Activated T-helper 9 cell treated with anti-CD3 and anti-CD28 coated beads, Interleukin-2, amount 50 U/mL, for 16 hours (primary cell): ENCODE measurements at regions not wholly inside any gene's neighbourhood (a gene's known extent, or its start where the extent isn't known, plus 50 kb on each side); places are given as distances from the start of the nearest gene placed in this dataset.

ENCODE experiments used
- DNase-seq: peaks from one replicate; pipeline ENCODE4 v3.0.0-alpha.2; 2020; ENCODE audit warnings: low read depth

- DNase-seq, result no peak
These were observed 161.7 kb downstream of the OPA1 start for GRCh38 chr3:193754719-193755118.

DNA sequence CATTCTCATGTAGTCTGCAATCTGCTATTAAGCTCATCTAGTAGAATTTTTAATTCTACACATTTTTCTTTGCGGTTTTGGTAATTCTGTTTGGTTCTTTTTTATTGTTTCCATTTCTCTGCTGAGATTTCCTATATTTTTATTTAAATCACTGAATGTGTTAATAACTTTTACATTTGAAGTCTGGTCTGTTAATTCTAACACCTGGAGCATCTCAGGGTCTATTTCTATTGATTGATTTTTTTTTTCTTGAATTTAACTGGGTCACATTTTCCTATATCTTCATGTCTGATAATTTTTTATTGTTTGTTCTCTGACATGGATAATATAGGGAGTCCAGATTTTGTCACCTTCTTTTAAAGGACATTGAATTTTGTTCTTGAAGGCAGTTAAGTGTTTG lies 163.5 kb downstream of the OPA1 start:
- no peak for DNase-seq

DNA sequence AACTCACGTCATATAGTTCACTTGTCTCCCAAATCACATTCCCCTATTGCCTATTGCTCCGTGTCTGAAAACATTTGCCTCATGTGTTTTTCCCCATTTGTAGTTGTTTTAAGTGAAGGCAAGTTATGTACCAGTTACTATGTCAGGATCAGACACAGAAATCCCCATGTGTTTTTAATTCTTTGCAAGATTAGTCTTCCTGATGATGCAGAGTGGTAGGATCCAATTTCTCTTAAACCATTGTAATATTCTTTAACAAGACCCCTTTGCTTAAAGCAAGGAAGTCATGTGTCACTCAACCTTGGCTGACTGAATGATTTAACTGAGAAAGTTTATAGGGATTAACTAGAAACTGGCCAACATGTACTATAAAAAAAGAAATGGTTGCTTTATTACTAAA lies 164.4 kb downstream of the OPA1 start:
- no peak for DNase-seq

DNA sequence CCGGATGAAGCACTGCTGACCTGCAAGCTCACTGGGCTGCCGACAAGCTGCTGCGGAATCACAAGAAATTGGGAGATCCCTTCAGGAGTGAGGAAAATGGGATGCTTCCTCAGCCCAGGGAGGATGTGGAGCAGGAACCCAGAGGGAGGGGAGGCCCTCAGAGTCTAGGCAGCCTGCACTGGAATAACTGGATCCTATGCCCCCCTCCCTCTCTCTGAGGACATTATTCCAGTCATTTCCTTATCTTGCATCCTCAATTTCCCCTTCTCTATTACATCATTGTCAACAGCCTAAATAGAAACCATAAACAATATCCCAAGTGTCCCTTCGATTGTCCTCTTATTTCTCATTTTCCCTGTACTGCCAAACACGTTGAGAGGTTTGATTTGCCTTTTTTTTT lies 169.0 kb downstream of the OPA1 start:
- no peak for DNase-seq

GRCh38 chr3:193762657-193763056 lies 169.6 kb downstream of the OPA1 start:
- DNase-seq, result no peak

DNA sequence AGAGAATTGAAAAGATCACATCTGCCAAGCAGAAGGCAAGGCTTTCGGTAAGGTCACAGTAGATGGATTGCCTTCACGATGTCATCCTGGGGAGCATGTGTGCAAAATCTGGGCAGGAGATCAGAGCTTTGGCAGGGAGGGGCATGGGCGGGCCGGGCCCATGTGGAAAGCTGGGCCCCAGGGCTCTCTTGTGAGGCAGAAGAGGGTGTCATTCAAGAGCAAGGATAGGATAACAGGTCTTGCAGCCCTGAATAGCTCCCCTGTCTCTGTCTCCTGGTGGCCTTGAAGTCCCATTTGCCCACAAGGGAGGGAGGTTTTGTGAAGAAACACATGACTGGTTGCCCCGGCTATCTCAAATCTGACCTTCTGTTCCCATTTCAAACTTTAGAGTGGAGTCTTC lies 172.0 kb downstream of the OPA1 start:
- no peak for DNase-seq

GRCh38 chr3:193767353-193768069 lies 174.5 kb downstream of the OPA1 start:
- no peak for DNase-seq

- no peak for DNase-seq
These were observed 175.0 kb downstream of the OPA1 start for GRCh38 chr3:193768070-193768394.

DNA sequence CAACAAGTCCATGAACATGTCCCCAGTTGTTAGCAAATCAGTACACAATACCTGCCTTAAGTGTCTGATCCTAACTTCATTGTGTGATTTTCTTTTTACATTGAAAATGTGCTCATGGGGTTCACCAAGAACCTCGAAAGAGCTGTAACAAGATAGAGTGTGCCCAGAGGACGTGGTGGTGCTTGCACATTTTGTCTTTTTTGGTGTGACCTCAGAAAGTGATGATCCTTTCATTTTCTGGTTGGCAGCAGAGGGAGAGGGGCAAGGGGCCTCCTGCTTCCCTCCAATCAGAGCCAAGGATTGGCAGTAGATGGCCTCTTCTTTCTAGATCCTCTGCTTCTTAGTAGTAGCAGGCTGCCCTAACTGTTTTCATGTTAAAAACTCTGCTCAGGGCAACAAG lies 176.4 kb downstream of the OPA1 start:
- DNase-seq, result no peak

DNA sequence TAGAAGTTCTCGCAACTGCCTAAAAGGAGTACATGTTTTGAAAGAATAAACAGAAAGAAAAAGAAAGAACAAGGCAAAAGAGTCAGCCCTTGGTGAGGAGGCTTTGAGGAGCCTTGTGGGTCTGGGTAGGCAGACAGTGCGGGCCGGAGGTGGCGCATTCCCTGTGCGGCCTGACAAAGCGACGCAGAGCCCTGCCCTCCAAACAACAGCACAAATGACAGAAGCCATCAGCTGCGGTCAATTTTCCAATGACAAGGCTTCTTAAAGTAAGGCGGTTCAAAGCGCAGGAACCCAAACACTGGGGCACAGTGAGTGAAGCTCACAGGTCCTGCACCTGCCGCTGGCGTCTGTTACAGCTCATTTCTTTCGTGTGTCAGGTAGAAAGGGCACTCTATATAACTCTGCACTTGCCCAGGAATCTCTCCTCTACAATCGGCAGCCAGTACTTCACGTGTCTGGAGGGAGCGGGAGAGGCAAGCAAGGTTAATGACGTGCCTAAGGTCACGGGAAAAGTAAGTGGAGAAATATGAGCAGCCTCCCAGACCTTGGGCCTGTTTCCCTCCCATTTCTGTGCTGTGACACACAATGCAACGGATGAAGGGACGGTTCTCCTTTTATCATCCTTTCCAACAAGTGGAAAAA lies 178.1 kb downstream of the OPA1 start:
- no peak for DNase-seq

DNA sequence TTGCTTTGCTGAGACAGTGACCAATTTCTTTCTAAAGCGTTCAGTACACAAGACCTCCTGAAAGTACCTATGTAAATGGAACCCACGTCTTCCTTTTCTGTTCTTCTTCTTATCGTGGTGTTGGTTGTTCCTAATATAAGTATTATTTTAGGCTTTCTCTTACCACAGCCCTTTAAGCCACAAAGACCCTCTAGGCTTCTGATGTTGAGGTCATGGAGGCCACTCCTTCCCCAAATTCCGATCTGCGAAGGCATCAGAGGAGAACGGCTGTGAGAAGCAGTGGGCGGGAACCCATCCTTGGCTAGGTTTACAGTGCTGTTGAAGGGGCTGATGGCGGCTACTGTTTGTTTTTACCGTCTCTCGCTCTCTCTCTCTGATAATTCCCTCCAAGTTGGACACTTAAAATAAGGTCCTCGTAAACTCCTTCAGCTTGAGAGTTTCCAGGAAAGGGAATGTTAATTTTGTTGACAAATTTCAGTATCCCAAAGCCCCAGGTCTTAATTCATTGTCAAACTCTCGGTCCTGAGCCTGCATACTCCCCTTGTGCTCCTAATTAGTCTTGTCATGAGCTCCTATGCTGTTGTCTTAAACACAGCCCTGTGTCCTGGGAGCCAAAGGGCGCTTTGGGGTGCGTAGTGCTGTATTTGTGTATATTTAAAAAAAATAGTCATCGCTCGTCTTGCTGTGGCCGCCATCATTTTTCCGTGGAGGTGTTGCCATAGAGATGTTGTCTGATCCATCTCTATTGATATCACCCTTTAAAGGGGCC lies 178.8 kb downstream of the OPA1 start:
- no peak for DNase-seq

DNA sequence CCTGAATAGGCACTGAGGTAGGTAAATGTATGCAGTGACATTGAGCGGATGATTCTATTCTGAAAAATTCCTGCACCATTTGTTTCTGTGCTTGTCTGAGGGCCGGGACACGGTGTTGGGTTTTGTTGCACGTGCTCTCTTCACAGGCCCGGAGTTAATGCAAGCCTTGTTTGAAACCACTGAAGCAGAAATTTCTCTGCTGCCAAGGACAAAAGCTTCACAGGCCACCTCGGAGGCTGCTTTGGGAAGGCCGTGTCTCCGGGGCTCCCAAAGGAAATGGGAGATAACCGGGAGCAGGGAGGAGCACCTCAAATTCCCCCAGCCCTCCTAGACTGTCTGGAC lies 179.4 kb downstream of the OPA1 start:
- no peak for DNase-seq

DNA sequence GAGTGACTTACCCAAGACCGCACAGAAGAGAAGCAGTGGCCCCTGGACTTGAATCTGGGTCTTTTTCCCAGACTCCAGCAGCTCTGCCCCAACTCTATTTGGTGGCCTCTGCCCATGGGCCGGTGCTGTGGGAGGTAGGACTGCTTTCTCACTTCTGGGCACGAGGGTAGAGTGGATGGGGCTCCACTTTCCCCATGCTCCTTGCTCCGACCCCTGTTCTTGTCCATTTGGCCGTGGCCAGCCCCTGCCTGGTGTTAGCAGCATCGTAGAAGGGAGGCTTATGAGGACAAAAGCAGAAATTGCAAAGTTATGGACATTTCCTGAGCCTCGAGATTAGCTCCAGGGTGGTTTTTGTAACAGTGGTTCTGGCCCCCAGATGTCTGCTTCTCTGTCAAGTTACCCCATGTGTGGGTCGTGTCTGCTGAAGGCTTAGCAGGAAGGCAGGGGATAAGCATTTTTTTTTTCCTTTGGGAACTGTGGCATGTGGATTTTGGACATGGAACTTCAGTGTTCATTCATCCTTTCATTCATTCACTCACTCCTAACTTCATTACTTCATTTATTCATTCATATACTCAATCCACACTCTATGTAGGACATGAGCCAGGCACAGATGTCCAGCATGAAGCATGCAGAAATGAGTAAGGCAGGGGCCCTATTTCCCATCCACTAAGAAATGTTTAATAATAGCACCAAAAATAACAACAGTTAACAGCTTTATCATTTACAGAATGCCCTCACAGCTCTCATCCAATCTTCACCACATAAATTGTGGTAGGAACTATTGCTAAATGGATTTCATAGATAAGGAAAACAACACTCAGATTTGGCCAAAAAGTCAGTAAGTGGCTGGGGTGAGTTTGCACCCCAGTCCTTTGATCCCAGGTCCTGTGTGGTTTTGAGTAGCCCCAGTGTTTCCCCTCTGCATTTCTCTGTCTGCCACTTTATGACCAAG lies 180.5 kb downstream of the OPA1 start:
- DNase-seq, result no peak

GRCh38 chr3:193774272-193774915 lies 181.4 kb downstream of the OPA1 start:
- DNase-seq, result no peak

DNA sequence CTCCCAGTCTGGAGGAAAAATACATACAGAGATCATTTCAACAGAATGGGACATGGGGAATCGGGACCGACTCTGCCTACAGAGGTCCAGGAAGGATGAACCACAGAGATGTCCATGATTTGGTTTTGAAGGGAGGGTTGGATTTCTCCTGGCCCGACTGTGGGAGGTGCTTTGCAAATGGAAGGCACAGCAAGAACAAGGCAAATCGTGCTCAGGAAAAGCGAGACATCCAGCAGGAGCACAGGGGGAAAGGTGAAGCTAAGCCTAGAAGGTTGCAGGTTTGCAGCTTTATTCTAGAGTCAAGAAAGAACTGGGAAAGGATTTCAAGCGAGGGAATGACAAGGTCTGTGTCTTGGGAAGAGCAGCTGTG lies 181.9 kb downstream of the OPA1 start:
- no peak for DNase-seq

DNA sequence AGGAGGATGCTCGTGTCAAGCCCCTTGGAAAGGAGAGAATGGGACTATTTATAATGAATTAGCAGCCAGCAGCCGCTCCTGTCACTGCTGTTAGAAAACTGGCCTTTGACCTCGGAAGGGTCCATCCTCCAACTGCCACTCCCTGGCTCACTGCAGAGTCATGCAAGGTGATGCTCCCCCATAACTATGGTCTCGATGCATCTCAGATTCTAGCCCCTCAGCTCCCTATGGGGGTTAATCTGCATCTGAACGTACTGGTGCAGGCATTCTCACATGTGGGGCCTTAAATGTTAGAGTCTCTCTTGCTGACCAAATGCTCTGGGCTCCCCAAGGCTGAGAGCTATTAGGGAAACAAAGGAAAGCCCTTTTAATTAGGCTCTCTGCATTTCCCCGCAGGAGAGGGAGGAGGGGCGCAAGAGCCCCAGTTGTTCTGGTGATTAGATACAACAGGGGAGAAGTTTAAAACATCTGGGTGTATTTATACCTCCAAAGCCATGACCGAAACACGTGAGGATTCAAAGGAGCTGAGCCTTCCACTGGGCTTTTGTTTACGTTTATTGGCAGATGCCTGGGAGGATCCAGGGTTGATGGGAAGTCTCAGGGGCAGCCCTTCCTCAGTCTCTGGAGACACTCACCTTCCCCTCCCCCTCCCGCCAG lies 182.5 kb downstream of the OPA1 start:
- DNase-seq, result no peak

- no peak for DNase-seq
These were observed 183.8 kb downstream of the OPA1 start for GRCh38 chr3:193776626-193777358.

DNA sequence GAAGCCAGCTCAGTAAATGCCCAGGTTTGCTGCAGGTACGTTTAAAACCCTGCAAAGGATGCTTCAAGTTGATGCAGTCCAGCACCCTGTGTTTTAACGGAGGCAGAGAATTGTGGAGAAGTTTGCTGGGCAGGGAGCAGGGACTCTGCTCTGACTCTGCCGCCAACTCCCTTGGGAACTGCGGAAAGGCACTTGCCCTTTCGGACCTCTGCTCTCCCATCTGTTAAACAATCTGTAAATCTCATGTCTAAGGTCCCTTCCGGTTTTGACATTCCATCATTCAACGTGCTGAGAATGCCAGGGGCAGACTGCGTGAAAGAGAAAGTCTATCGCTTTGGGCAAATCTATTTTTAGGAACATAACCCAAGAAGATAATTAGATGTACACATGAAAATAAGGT lies 184.5 kb downstream of the OPA1 start:
- DNase-seq, result no peak

GRCh38 chr3:193778676-193779075 lies 185.7 kb downstream of the OPA1 start:
- no peak for DNase-seq

DNA sequence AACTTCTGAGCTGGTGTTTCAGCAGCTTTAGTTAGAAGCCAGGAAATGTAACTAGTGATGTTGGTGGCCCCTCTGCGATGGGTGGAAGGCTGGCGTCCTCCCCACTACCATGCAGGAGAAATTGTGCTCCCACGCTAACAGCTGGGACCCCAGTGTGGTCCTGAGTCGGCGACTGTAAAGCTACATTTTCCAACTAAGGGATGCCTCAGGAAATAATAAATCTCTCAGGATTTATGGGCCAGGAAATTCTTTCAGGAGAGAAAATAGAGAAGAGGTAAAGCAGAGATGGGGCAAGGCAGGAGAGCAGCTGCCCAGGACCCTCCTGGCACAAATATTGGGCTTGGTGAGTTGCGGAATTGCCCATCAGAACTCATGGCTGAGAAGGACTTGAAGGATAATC lies 186.9 kb downstream of the OPA1 start:
- no peak for DNase-seq

DNA sequence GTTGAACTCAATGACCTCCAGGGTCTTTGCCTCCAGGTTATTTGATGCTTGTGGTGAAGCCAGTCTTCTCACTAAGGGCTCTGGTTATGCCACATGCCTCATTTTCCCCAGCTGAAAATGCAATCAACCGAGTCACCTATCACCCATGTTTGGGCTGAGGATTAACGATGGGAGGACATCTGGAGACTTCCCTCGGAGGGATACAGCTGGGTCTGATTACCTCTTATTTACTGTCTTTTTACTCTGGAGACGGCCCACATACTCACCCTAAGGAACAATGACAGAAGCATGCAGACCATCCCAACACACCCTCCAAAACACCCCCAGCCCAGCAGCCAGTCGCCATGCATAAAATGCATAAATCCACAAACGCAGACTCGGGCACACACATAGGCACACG lies 187.4 kb downstream of the OPA1 start:
- no peak for DNase-seq
